OCI-LY7 (cell line): ENCODE measurements at regions not wholly inside any gene's neighbourhood (a gene's known extent, or its start where the extent isn't known, plus 50 kb on each side); places are given as distances from the start of the nearest gene placed in this dataset.

Source experiments
- BruUV-seq: library from RNA; stranded (reverse); fragments of 400-500 nt; replicated peaks from 2 replicates; lab custom pipeline; 2021; lab: Mats Ljungman, UMichigan
- CTCF ChIA-PET: fragments of 300-600 bp; sonication (Branson Sonifier 250); formaldehyde crosslinking; loops from one replicate; lab custom pipeline; 2022; ENCODE audit warnings: antibody characterized with exemption; ENCODE audit not compliant: unreplicated experiment; lab: Charles Lee
- POLR2A ChIA-PET: fragments of 300-600 bp; sonication (Branson Sonifier 250); formaldehyde crosslinking; loops from one replicate; lab custom pipeline; 2022; ENCODE audit warnings: antibody characterized with exemption; lab: Charles Lee
- DNase-seq: peaks from one replicate; pipeline ENCODE4 v3.0.0-alpha.2; 2015; ENCODE audit warnings: low spot score
- H2AFZ ChIP-seq: fragments of 200-600 bp; sonication (generic), shearing (Covaris generic); 2 replicates; pipeline ENCODE4 v1.6.1; 2014; ENCODE audit warnings: mild to moderate bottlenecking, antibody characterized with exemption, low read length, moderate library complexity
- H3K27ac ChIP-seq: fragments of 200-600 bp; sonication (generic); 2 replicates; pipeline ENCODE4 v1.5.1; 2014; ENCODE audit warnings: mixed run types, low read depth, mild to moderate bottlenecking, moderate library complexity, low read length, inconsistent platforms; ENCODE audit not compliant: poor library complexity, severe bottlenecking
- H3K36me3 ChIP-seq: fragments of 200-600 bp; sonication (generic); 2 replicates; pipeline ENCODE4 v1.6.1; 2014; ENCODE audit warnings: mild to moderate bottlenecking, antibody characterized with exemption, low read length, moderate library complexity, mixed read lengths; ENCODE audit not compliant: insufficient read depth
- H3K4me1 ChIP-seq: fragments of 200-600 bp; sonication (generic); 2 replicates; pipeline ENCODE4 v1.5.1; 2014; ENCODE audit warnings: mild to moderate bottlenecking, low read length; ENCODE audit not compliant: insufficient read depth, poor library complexity, severe bottlenecking
- H3K4me2 ChIP-seq: fragments of 200-600 bp; sonication (generic); 2 replicates; pipeline ENCODE4 v1.6.1; 2014; ENCODE audit warnings: mild to moderate bottlenecking, low read length
- H3K4me3 ChIP-seq: fragments of 200-600 bp; sonication (generic); 2 replicates; pipeline ENCODE4 v1.5.1; 2014; ENCODE audit warnings: mild to moderate bottlenecking, low read depth, low read length; ENCODE audit not compliant: poor library complexity, severe bottlenecking
- H3K79me2 ChIP-seq: fragments of 200-600 bp; sonication (generic); 2 replicates; pipeline ENCODE4 v1.6.1; 2016; ENCODE audit warnings: low read depth, mild to moderate bottlenecking, low read length, moderate library complexity, mixed read lengths; ENCODE audit not compliant: insufficient read depth
- H3K9me2 ChIP-seq: fragments of 200-600 bp; sonication (generic); 2 replicates; pipeline ENCODE4 v1.6.1; 2016; ENCODE audit warnings: mild to moderate bottlenecking, low read length, mixed read lengths; ENCODE audit not compliant: insufficient read depth
- H3K9me3 ChIP-seq: fragments of 200-600 bp; sonication (generic); 2 replicates; pipeline ENCODE4 v1.6.1; 2014; ENCODE audit warnings: mild to moderate bottlenecking, mixed run types, low read length, mixed read lengths
- H4K20me1 ChIP-seq: fragments of 200-600 bp; sonication (generic); 2 replicates; pipeline ENCODE4 v1.6.1; 2014; ENCODE audit warnings: mild to moderate bottlenecking, antibody characterized with exemption, low read length, moderate library complexity, mixed read lengths; ENCODE audit not compliant: insufficient read depth
- CTCF ChIP-seq: fragments of 200-600 bp; sonication (generic); conservative IDR thresholded peaks from 2 replicates; pipeline ENCODE4 v1.5.1; 2014; ENCODE audit warnings: mild to moderate bottlenecking, antibody characterized with exemption, low read length, moderate library complexity, mixed read lengths
- EZH2phosphoT487 ChIP-seq: fragments of 200-600 bp; sonication (generic); IDR thresholded peaks from 2 replicates; pipeline ENCODE4 v1.6.1; 2018; ENCODE audit warnings: low read depth, borderline replicate concordance, mild to moderate bottlenecking, mixed run types, antibody characterized with exemption, low read length, moderate library complexity, mixed read lengths
- intact Hi-C: fragments of 100-400 bp; cut with micrococcal nuclease; formaldehyde crosslinking; loops from one replicate; pipeline ENCODE4 v1.10.0; 2022; ENCODE audit not compliant: unreplicated experiment

GRCh38 chr3:82618594-82618993 lies 857.1 kb upstream of the GBE1 start:
- Histone ChIP-seq H3K4me3 (no peak overlapping the region), H3K4me2 (no peak overlapping the region), H2AFZ (no peak overlapping the region), H4K20me1 (no peaks in the 10 kb centered on the region), H3K36me3 (no peaks in the 10 kb centered on the region), H3K79me2 (no peaks in the 10 kb centered on the region), H3K9me2 (no peaks in the 10 kb centered on the region), H3K27ac (no peak overlapping the region), H3K9me3 (no peaks in the 10 kb centered on the region), H3K4me1 (no peaks in the 10 kb centered on the region)
- intact Hi-C loops, result no loop called here
- ChIA-PET POLR2A (interaction anchor here (0.6 to 0.8 kb wide), 2 partner anchors 15 to 31 kb away, joined by 3 to 4 read pairs; no protein-coding TSS in a partner anchor), CTCF (no interaction called here)
- DNase-seq, result no peak
- TF ChIP-seq EZH2phosphoT487 (no peak), CTCF (no peak)
- BruUV-seq, result no TSS peak

- Histone ChIP-seq H3K9me2 (no peaks in the 10 kb centered on the region), H3K4me2 (no peak overlapping the region), H3K79me2 (no peaks in the 10 kb centered on the region), H4K20me1 (no peaks in the 10 kb centered on the region), H3K4me3 (no peak overlapping the region), H3K27ac (no peak overlapping the region), H3K9me3 (no peaks in the 10 kb centered on the region), H2AFZ (no peak overlapping the region), H3K36me3 (no peaks in the 10 kb centered on the region), H3K4me1 (no peaks in the 10 kb centered on the region)
- no peak for TF ChIP-seq EZH2phosphoT487
- no peak for TF ChIP-seq CTCF
- DNase-seq, result no peak
- BruUV-seq, result no TSS peak
- POLR2A ChIA-PET, result no interaction called here
- CTCF ChIA-PET, result no interaction called here
- intact Hi-C loops, result no loop called here
Measured at GRCh38 chr3:82610236-82610635, 848.8 kb upstream of the GBE1 start.

- H3K36me3 ChIP-seq, result no peaks in the 10 kb centered on the region
- no peak overlapping the region for H3K4me3 ChIP-seq
- TF ChIP-seq EZH2phosphoT487 (no peak), CTCF (no peak)
- CTCF ChIA-PET, result no interaction called here
- BruUV-seq, result no TSS peak
- no peaks in the 10 kb centered on the region for H3K4me1 ChIP-seq
- H4K20me1 ChIP-seq, result no peaks in the 10 kb centered on the region
- no peaks in the 10 kb centered on the region for H3K9me2 ChIP-seq
- no peak overlapping the region for H2AFZ ChIP-seq
- no peak overlapping the region for H3K27ac ChIP-seq
- H3K9me3 ChIP-seq, result no peaks in the 10 kb centered on the region
- H3K4me2 ChIP-seq, result no peak overlapping the region
- intact Hi-C loops, result no loop called here
- POLR2A ChIA-PET, result interaction anchor here (0.7 kb wide), 1 partner anchor 588 kb away, joined by 3 read pairs; no protein-coding TSS in a partner anchor
- H3K79me2 ChIP-seq, result no peaks in the 10 kb centered on the region
- DNase-seq, result no peak
Measured at GRCh38 chr3:82607391-82607790, 845.9 kb upstream of the GBE1 start.
